ENCODE measurements at regions not wholly inside any gene's neighbourhood (a gene's known extent, or its start where the extent isn't known, plus 50 kb on each side); places are given as distances from the start of the nearest gene placed in this dataset.
"Not testable (repeated sequence)": the region's sequence is repeated elsewhere in the genome, so short reads cannot be mapped to it uniquely, and the experiment has no call there.

- Mint-ChIP-seq H3K36me3 (ENCODE audit: unreplicated experiment) (no peaks in the 10 kb centered on the region), H3K4me1 (ENCODE audit: unreplicated experiment) (no peaks in the 10 kb centered on the region), H3K4me3 (ENCODE audit: unreplicated experiment) (no peak overlapping the region), H3K27ac (ENCODE audit: unreplicated experiment) (no peak overlapping the region), H3K9me3 (ENCODE audit: unreplicated experiment) (peaks cover 11% of the 10 kb centered on the region), H3K27me3 (ENCODE audit: unreplicated experiment) (no peaks in the 10 kb centered on the region)
- TF ChIP-seq CTCF (IDR thresholded peaks at IDR 0.05), result no peak
- no peak for DNase-seq (ENCODE audit: extremely low spot score, unreplicated experiment)
These were observed 51.8 kb upstream of the SETMAR start for GRCh38 chr3:4251412-4251811.

DNA sequence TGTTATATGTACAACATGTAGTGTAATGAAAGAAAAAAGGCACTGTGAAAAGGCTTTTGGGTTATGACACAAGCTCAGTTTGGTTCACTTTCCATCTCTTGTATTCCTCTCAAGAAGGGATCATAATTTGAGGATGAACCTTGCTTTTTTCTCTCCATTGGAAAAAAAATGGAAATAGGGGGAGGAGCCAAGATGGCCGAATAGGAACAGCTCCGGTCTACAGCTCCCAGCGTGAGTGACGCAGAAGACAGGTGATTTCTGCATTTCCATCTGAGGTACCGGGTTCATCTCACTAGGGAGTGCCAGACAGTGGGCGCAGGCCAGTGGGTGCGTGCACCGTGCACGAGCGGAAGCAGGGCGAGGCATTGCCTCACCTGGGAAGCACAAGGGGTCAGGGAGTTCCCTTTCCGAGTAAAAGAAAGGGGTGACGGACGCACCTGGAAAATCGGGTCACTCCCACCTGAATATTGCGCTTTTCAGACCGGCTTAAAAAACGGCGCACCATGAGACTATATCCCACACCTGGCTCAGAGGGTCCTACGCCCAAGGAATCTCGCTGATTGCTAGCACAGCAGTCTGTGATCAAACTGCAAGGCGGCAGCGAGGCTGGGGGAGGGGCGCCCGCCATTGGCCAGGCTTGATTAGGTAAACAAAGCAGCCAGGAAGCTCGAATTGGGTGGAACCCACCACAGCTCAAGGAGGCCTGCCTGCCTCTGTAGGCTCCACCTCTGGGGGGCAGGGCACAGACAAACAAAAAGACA, 49.9 kb upstream of the SETMAR start:
- not testable (repeated sequence) for DNase-seq (ENCODE audit: extremely low spot score, unreplicated experiment); H3K4me1 Mint-ChIP-seq (ENCODE audit: unreplicated experiment); H3K9me3 Mint-ChIP-seq (ENCODE audit: unreplicated experiment); H3K27ac Mint-ChIP-seq (ENCODE audit: unreplicated experiment); H3K36me3 Mint-ChIP-seq (ENCODE audit: unreplicated experiment); H3K4me3 Mint-ChIP-seq (ENCODE audit: unreplicated experiment); H3K27me3 Mint-ChIP-seq (ENCODE audit: unreplicated experiment)
